Hematopoietic multipotent progenitor cell treated with erythropoietin and hydrocortisone succinate and interleukin-3 and kit ligand, for 6 days (in vitro differentiated cells): ENCODE measurements at regions not wholly inside any gene's neighbourhood (a gene's known extent, or its start where the extent isn't known, plus 50 kb on each side); places are given as distances from the start of the nearest gene placed in this dataset.
"Not testable (repeated sequence)": the region's sequence is repeated elsewhere in the genome, so short reads cannot be mapped to it uniquely, and the experiment has no call there.

Source experiments
- DNase-seq: peaks from one replicate; pipeline ENCODE4 v3.0.0-alpha.2; 2015

- DNase-seq: no peak
Measured at GRCh38 chr7:34337163-34337562, 320.9 kb upstream of the NPSR1 start.

GRCh38 chr7:34338961-34339526 is 319.0 kb upstream of the NPSR1 start:
- no peak for DNase-seq

- DNase-seq: no peak
Measured at GRCh38 chr7:34341326-34341725, 316.7 kb upstream of the NPSR1 start.

GRCh38 chr7:34342387-34342786 is 315.6 kb upstream of the NPSR1 start:
- DNase-seq: no peak

GRCh38 chr7:34343667-34344066 is 314.4 kb upstream of the NPSR1 start:
- DNase-seq: no peak

- no peak for DNase-seq
Measured at GRCh38 chr7:34354011-34354410, 304.0 kb upstream of the NPSR1 start.

GRCh38 chr7:34354899-34355298 is 303.1 kb upstream of the NPSR1 start:
- DNase-seq: no peak

- DNase-seq: no peak
Measured at GRCh38 chr7:34357068-34357467, 300.9 kb upstream of the NPSR1 start.

- no peak for DNase-seq
Measured at GRCh38 chr7:34357946-34358345, 300.1 kb upstream of the NPSR1 start.

- DNase-seq: not testable (repeated sequence)
Measured at GRCh38 chr7:34358578-34358977, 299.4 kb upstream of the NPSR1 start.

GRCh38 chr7:34361663-34362250 is 296.3 kb upstream of the NPSR1 start:
- DNase-seq: no peak

GRCh38 chr7:34362621-34363020 is 295.4 kb upstream of the NPSR1 start:
- DNase-seq: no peak

GRCh38 chr7:34364130-34364529 is 293.9 kb upstream of the NPSR1 start:
- DNase-seq: no peak

- no peak for DNase-seq
Measured at GRCh38 chr7:34365011-34365410, 293.0 kb upstream of the NPSR1 start.

GRCh38 chr7:34365611-34366010 is 292.4 kb upstream of the NPSR1 start:
- DNase-seq: no peak

- no peak for DNase-seq
Measured at GRCh38 chr7:34371922-34372321, 286.1 kb upstream of the NPSR1 start.

GRCh38 chr7:34373940-34374339 is 284.1 kb upstream of the NPSR1 start:
- no peak for DNase-seq

- no peak for DNase-seq
Measured at GRCh38 chr7:34382166-34382893, 275.7 kb upstream of the NPSR1 start.

GRCh38 chr7:34385384-34385783 is 272.6 kb upstream of the NPSR1 start:
- no peak for DNase-seq

- no peak for DNase-seq
Measured at GRCh38 chr7:34389332-34390078, 268.5 kb upstream of the NPSR1 start.

GRCh38 chr7:34390103-34390502 is 267.9 kb upstream of the NPSR1 start:
- no peak for DNase-seq

GRCh38 chr7:34392972-34393371 is 265.0 kb upstream of the NPSR1 start:
- no peak for DNase-seq

GRCh38 chr7:34396437-34397064 is 261.5 kb upstream of the NPSR1 start:
- DNase-seq: no peak
